Stimulated activated CD8-positive, alpha-beta memory T cell treated with anti-CD3 and anti-CD28 coated beads, Interleukin-2, amount 100 ng/mL, for 1 hour (primary cell): ENCODE measurements at regions not wholly inside any gene's neighbourhood (a gene's known extent, or its start where the extent isn't known, plus 50 kb on each side); places are given as distances from the start of the nearest gene placed in this dataset.
"Not testable (repeated sequence)": the region's sequence is repeated elsewhere in the genome, so short reads cannot be mapped to it uniquely, and the experiment has no call there.

ENCODE experiments used
- DNase-seq, 2 donors: peaks; one replicate each; pipeline ENCODE4 v3.0.0-alpha.2; 2020; ENCODE audit warnings: low read depth in 2 of 2

DNA sequence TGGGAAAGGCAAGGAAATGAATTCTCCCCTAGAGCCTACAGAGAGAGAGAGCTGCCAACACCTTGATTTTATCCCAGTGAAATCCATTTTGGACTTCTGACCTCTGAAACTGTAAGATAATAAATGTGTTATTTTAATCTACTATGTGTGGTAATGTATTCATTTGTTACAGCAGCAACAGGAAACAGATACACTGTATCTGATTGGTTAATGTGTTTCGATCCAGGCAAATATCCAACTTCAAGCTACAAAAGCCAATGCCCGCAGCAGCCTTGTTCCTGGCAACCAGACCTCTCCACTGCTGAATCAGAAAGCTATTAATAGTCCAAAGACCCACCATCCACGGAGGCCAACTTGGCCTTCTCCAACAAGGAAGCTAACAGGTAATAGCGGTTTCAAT, 318.1 kb downstream of the PTTG2 start:
- no peak for DNase-seq

DNA sequence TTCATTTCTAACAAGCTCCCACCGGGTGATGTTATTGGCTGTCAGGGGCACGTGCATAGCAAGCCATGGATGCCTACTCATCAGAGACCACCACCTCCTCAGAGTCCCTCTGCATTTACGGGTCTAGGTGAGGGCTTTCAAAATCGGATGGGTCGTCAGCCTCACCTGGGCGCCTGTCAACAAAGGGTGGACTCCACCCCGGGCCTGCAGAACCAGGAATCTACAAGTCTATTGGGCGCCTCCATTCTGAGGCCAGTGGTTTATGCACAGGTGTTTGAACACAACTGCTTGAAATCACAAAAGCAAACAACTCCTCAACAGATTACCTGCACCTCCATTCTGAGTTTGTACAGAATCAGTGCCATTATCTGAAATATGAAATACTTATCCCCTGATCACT, 318.9 kb downstream of the PTTG2 start:
- DNase-seq: no peak

DNA sequence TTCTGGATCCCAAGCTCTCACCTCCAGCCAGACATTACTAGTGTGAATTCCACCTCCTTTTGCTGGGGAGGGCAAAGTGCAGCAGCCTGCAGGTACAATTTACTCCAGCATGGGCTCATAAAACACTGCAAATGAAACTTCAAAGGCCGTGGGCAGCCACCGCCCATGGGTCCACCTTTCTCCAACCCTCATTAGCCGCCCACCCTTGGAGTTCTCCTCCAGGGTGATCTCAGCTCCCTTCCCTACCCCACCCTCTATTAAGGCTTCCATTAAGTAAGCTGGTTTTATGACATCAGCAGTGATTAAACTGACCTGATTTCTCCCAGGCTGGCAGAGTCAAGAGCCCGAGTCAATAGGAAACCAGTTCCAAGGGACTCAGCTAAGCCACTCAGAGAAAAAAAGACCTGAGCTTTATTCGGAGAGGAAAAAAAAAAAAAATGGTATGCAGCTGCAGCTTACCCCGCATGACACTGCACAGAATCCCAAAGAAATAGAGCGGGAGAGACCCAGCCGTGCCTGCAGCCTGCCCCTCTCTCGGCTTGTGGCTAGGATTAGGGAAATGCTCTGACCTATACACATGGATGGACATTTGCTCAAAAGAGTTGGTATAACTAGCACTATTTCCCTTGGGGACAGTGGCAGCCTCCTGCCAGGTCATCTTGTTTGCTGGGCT, 319.6 kb downstream of the PTTG2 start:
- no peak for DNase-seq

DNA sequence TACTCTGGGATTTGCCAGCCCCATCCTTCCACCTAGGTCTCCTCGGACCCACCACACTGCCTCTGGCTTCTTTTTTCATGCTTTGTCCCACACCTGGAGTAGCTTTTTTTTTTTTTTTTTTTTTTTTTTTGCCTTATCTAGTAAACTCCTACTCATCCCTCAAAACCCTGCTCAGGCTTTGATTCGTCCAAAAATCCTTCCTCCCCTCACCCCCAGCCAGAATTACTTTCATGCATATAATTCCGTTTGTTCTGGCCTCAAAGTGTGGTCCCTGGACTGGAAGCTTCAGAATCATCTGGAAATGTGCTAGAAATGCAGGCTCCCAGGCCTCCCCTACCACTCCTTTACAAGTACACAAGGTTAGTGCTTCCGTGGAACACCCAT, 320.1 kb downstream of the PTTG2 start:
- no peak for DNase-seq

DNA sequence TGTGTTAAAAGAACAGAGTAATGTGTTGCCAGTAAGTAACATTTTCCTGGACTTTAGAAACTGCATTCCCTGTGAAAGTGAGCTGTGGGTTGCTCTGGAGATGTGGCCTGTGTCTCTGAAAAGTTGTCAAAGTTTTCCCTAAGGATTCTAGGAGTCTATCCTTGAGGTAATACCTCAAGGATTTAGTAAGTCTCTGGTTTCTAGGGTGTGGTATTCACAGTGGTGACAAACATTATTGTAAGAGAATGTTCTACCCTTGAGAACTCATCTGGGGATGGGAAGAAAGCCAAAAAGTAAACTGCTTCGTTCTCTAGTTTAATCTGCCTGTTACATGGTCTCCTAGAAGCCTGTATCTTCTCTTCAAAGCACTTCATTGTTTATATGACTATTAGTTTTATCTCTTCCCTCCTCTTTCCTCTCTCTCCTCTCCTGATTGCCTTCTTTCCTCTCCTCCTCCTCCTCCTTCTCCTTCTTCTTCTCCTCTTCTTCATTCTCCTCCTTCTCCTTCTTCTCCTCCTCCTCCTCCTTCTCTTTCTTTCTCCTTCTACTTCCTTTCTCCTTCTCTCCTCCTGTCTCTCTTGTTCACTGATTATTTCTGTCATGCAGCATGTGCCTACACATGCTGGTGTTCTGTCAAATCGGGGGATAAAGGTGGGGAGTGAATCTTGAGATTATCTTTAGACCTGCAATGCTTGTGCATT, 321.3 kb downstream of the PTTG2 start:
- no peak for DNase-seq

DNA sequence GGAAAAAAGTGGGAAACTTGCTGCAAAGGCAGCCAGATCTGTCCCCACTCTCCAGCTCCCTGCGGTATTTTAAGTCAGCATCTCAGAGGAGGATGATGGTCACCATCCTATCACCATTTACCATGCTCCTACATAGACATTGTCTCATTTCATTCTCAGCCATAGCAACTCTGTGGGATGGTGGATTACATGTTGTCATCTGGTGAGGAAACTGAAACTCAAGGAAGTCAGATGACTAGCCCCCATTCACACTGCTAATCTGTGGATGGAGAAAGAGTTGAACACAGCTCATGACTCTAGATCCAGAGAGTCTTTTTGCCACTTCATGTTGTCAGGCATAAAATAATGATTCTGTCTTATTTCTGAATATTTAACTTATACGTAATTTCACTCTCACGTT, 323.5 kb downstream of the PTTG2 start:
- DNase-seq: no peak

DNA sequence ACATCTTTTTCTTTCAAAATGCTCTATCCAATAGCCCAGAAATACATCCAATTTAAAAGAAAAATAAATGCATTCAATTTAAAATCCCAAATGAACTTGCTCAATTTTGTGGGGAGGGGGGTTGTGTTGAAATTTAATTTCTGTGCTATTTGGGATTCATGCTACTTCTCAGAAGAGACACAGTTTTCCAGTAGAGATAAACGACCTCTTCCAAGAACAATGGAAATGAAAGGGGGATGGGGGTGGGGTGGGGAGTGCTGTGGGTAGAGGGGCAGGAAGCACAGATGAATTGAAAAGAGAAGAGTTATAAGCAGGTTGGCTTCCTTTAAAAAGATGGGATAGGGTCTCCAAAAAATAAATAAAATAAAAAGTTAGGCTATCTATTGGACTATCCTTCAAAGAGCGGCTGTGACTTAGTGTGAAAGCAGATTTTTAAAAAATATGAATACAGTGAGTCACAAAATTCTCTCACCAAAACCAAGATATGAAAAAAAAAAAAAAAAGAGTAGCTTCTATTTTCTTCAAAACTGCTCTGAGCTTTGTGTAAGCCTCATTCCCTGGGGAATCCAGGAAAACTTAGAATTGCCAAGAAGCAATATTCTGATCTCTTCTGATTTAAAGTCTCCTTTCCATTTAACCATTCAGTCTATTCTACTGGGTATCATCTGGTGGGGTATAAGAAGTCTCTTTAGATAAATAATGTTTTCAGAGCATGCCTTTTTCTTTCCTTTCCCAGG, 324.3 kb downstream of the PTTG2 start:
- no peak for DNase-seq

DNA sequence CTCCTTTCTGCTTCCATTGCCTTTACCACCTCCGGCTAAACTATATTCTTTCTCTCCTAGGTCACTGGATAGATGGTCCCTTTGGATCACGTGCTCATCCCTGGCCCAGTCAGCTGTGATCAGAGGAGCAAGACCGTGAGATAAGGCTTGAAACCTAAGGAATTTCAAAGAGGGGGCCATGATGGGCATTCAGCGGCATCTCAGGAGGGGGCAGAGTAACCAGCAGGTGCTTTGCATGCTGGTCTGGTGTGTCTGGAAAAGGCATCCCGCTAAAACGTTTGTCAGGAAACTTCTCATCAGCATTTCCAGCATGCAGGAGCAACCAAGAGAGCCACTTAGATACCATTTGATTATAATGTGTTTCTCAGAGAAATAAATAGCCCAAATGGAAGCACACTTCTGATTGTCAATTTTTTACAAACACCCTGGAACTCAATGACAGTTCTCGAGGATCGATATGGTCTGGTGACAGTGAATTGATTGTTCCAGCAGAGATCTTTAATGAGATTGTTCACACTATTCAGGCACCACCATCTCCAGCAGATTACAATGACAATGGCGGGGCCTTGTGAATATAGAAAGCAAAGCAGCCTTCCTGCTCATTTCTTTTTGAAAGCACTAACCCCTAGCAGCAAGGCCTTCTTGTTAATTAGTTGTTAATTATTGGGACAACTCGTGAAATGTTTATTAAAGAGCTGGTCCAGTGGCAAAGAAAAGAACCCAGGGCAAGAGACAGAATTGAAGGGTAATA, 327.1 kb downstream of the PTTG2 start:
- DNase-seq: no peak

DNA sequence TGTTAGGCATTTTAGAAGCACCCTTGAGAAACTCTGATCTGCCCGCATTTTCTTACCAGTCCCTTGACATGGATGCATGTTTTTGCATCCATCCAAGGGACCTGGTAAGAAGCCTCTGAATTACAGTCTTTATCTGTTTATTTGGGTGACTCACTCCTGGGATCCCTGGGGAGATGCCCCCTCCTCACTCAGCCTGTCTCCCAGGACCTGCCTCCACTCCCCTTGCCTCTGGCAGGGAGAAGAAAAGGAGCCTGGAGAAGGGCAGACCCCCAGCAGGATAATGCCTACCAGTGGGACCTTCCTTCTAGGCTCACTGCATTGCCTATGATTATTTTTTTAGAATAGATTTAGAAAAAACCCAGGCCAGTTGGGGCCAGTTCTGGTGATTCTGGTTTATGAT, 329.4 kb downstream of the PTTG2 start:
- no peak for DNase-seq

DNA sequence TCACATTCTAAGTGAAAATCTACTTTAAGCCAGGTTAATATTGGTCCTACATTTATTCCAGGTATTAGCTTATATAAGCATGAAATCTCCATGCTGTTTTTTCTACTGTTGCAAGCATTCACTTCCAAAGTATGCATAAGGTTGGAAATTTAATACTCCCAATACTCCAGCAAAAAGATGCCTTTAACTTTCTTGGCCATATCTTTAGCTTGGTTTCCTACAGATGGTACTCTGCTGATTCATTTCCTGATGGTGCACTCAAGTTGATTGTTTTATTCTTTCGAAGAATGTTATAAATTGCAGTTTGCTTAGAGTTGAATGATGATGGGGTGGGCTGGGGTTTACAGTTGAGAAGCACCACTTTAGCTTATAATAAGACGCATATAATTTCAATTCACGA, 330.2 kb downstream of the PTTG2 start:
- no peak for DNase-seq

DNA sequence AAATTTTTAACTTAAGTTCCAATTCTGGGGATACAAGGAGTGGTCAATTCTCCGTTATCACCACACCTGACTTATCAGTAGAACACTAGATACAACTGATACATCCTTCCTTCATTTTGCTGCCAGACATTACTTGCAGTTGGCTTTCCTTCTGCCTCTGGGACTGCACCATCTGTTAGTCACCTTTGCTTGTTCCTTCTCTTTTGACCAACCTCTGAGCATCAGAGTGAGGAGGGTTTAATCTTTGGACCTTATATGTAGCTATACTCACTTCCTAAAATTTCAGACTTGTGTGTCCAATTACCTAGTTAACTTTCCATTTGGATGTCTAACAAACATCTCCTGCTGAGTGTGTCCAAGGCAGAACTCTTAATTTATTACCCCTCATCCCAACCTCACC, 330.7 kb downstream of the PTTG2 start:
- DNase-seq: no peak

DNA sequence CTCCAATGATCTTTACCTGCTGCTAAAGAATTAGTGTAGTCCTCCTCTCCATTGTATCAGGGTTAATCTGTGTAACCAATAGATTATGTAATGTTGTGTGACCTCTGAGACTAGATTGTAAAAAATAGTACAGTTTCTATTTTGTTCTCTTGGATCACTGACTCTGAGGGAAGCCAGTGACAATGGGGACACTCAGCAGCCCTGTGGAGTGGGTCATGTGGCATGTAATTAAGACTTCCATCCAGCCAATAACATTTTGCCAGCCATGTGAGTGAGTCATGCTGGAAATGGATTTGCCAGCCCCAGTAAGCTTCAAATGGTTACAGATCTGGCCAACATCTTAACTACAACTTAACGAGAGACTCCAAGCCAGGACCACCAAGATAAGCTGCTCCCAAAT, 332.3 kb downstream of the PTTG2 start:
- no peak for DNase-seq

DNA sequence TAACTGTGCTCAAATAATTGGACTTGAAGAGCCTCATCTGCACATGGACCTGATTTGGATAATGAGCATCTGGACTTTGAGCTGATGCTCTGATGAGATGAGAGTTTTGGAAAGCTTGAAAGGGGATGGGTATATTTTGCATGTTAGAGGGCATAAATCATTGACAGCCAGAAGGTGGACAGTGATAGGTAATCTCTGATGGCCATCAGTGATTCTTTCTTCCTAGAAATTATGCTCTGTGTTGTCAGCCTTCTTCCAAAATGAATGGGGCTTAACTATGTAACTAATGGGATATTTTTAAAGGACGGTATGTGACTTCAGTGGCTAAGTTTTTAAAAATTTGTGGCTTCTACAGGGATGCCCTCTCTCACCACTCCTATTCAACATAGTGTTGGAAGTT, 334.0 kb downstream of the PTTG2 start:
- no peak for DNase-seq

DNA sequence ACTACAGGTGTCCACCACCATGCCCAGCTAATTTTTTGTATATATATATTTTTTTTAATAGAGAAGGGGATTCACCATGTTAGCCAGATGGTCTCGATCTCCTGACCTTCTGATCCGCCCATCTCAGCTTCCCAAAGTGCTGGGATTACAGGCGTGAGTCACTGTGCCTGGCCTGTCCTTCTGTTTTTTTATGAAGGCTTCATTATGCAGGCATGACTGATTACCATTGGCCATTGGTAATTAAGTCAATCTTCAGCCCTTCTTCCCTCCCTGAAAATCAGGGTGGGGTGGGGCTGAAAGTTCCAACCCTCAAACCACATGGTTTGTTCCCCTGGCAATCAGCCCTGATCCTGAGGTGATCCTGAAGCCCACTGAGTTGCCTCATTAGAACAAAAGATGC, 336.9 kb downstream of the PTTG2 start:
- DNase-seq: no peak

DNA sequence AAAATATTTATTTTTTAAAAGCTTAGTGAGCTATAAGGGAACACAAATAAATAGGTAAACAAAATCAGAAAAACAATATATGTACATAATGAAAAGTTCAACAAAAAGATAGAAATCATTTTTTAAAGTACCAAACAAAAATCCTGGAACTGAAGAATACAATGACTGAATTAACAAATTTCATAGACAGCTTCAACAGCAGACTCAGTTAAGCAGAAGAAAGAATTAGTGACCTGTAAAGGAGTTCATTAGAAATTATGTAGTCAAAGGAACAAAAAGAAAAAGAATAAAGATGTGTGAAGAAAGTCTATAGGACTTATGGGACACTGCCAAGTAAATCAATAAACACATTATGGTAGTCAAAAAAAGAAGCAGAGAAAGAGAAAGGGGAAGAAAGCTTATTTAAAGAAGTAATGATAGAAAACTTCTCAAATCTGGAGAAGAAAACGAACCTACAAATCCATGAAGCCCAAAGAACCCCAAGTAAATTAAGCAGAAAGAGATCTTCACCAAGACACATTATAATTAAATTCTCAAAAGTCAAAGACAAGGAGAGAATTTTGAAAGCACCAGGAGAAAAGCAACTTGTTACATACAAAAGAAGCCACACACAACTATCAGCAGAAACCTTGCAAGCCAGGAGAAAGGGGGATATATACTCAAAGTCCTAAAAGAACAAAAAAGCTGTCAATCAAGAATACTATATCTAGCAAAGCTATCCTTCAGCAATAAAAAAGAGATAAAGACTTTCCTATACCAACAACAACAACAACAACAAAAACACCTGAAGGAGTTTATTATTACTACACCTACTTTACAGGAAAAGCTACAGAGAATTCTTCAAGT, 338.9 kb downstream of the PTTG2 start:
- DNase-seq: no peak

DNA sequence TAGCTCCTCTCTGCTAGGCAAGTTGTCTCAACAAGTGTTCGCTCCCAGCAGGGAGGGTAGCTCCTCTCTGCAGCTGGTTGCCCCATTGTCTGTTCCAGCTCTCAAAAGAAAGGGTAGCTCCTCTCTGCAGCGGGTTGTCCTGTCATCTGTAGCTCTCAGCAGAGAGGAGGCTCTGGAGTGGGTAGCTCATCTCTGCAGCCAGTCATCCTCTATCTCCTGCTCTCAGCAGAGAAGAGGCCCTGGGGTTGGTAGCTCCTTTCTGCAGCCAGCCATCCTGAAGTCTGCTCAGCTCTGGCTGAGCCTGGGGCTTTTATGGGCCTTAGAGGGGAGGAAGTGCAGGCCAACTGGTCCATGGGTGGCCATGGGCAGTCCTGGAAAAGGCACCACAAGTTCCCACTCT, 342.7 kb downstream of the PTTG2 start:
- no peak for DNase-seq

DNA sequence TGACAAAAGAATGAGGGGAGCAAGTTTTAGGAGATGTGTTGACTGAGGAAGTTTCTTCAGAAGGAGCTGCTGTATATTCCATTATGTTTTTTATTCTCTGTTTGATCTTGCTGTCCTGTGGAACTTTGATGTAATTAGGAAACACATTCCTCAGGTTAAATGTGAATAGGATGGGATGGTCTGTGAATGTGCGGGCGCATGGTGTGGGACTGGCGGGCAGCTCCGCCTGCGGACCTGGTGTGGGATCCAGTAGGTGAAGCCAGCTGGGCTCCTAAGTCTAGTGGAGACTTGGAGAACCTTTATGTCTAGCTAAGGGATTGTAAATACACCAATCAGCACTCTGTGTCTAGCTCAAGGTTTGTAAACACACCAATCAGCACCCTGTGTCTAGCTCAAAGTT, 344.3 kb downstream of the PTTG2 start:
- DNase-seq: not testable (repeated sequence)

DNA sequence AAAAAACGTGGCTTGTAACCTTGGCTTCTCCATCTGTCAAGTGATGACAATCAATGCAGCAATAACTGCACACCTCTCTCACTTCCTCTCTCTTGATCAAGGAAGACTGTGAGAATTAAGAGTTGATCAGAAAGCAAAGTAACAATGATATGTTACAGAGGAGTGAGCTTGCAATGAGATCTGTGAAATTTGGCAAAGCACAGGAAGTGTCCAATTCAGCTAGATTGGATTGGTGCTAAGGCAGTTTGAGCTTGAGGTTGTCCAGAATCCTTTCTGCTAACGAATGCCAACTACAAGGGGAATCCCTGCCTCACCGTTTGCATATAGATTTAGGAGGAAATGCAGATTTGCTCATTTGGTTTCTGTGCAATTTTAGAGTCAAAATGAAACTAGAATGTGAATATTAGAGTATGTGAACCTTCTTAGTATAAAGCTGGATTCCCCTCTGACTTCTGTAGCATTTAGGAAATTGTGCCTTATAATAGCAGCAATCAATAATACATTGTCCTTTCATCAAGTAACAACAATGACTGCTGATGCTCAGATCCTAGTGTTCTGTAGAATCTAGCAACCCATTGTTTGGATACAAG, 346.4 kb downstream of the PTTG2 start:
- no peak for DNase-seq

DNA sequence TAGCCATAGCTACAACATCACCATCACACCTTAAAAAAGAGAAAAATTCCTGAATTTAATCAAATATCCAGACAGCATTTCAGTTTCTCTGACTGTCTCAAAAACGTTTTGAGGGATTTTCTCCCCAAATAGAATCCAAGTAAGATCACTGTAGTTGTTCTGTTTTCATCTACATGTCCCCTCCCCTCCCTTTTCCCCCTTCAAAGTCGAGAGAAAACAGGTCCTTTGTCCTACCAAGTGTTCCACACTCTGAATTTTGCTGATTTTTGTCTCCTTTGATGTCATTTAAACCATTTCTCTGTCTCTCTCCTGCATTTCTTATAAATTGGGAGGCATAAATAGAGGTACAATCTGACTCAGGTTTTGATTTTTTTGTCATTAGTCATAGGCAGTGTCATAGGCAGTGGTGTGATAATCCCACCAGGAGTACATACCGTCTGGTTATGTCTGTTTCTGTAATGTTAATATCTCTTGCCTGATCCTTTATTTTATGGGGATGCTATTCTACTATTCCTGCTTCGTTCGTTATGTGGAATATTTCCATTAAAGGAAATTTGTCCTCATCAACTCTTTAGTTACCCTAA, 348.6 kb downstream of the PTTG2 start:
- no peak for DNase-seq

DNA sequence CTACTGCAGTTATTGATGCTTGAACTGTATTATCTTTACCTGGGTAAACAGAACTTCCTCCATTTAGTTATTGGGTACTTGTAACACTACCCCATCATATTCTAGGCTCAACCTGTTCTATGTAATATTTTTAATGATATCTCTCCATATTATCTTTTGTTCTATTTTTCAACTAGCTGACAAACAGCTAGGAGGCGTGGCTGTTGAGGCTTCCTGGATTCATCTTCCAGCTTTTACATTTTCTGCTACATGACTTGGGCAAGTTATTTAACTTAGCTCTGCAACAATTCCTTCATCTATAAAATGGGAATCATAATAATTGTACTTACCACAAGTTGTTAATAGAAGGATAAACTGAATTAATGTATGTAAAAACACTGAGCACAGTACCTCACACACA, 349.3 kb downstream of the PTTG2 start:
- no peak for DNase-seq
